GM12892 (cell line): ENCODE measurements at regions not wholly inside any gene's neighbourhood (a gene's known extent, or its start where the extent isn't known, plus 50 kb on each side); places are given as distances from the start of the nearest gene placed in this dataset.
"Not testable (repeated sequence)": the region's sequence is repeated elsewhere in the genome, so short reads cannot be mapped to it uniquely, and the experiment has no call there.

Experiments
- DNase-seq: peaks from one replicate; pipeline ENCODE4 v3.0.0; 2011; ENCODE audit not compliant: insufficient read length
- FAIRE-seq: peaks from 2 replicates; lab custom pipeline; 2011; peaks lifted over from hg19 to GRCh38; lab: Jason Lieb, UNC
- POLR2A ChIP-seq: IDR thresholded peaks from 2 replicates; pipeline ENCODE4 v1.6.1; 2011; ENCODE audit warnings: low read depth, low read length, control low read depth
- POLR2AphosphoS5 ChIP-seq: IDR thresholded peaks from 2 replicates; pipeline ENCODE4 v1.6.1; 2011; ENCODE audit warnings: low read depth, low read length, control low read depth
- TAF1 ChIP-seq: IDR thresholded peaks from 2 replicates; pipeline ENCODE4 v1.6.1; 2011; ENCODE audit warnings: low read depth, mild to moderate bottlenecking, control low read depth, low read length, borderline replicate concordance

DNA sequence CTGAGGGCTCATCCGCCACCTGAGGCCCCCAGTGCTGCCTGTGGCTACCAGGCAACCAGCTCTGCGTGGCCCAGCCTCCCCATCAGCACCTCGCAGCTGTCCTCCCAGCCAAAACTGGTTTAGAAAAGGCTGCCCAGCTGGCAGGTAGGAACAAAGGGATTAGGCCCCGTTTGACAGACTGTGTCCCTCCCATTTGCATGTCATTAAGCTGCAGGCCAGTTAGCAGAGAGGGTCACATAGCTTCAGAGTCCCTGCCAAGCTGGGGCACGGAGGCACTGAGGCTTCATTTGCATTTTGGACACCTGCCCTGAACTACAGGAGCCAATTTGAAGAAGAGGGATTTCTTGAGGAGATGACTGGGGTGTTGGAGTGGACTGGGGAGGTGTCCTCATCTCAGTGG, 177.9 kb downstream of the TLE3 start:
- DNase-seq (no peak), FAIRE-seq (no peak)

DNA sequence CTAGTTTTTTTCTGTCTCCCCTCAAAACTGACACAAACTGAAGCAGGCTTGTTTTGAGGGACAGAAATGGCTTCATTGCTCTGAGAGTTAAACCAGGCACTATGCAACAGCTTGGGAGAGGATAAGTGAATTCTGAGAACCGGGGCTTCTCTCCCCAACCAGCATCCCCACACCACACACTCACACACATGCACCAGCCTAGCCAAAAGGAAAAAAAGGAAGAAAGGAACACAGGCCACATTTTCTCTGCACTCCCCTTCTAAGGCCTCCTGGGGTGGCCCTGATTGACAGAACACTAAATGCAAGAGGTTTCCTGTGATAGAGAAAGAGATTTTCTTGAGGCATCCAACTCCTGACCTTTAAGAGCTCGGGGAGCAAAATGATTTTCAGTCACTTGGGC, 177.5 kb downstream of the TLE3 start:
- no peak for FAIRE-seq
- no peak for DNase-seq
- TF ChIP-seq POLR2A = no peak
- TF ChIP-seq TAF1 = no peak
- no peak for TF ChIP-seq POLR2AphosphoS5

More for the DNA sequence above, 177.9 kb downstream of the TLE3 start:
- TF ChIP-seq POLR2A (no peak), TAF1 (no peak)

DNA sequence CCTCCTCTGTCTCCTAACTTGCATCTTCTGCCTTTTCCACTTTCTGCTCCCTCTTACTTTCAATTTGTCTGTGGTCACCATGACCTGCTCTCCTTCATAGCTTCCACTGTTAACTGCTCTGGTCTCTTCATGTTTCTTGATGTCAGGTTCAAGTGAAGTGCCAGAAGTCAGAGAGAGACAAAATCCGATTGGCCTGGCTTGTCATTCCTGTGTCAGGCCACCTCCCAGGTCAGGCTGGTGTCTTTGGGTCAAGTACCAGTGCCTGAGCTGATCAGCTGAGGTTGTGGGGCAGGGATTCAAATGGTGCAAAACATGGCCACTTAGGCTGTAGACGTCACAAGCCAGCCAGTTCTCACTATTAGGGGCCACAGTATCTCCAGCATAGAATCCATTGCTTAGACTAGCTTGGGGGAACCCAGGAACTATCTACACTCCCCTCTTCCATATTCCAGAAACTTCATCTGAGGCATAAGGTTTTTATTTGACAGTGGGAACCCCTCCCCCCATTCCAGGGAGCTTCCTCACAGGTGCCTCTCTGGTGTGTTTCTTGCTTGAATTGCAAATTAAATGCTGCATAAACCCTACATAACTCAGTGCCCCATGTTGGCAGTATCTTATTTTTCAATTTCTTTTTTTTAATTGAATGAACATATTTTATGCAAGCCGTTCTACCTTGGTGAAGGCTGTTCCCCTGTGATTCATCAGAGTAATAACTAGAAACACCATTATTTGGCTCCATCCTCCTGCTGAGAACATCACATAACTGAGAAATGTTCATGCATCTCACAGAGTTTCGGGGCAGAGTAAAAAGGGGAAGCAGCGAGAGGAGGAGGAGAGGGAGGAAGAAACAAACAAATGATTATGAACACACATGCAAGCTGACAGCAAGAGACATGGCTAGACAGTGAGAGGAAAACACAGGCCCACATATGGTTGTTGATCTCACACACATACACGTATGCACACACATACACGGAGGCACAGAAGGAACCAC, 175.8 kb downstream of the TLE3 start:
- no peak for DNase-seq
- peak; percentile 88 for FAIRE-seq
- no peak for TF ChIP-seq POLR2A
- no peak for TF ChIP-seq TAF1
- TF ChIP-seq POLR2AphosphoS5 = no peak

DNA sequence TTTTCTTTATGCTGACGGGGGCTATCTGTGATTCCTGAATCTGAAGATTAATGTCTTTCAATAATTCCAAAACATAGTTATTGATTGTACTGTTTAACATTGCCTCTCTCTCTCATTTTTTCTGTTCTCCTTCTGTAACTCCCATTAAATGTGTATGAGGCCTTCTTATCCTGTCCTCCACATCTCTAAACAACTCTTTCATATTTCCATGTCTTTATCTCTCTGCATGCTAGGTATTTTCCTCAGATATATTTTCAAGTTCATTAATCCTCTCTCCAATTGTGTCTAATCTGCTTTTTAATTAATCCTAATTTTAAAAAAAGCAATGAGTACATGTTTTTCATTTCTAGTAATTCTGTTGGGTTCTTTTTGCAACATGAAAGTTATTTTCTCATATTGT, 173.2 kb downstream of the TLE3 start:
- DNase-seq = no peak
- FAIRE-seq = no peak
- TF ChIP-seq POLR2AphosphoS5 (no peak), POLR2A (no peak), TAF1 (no peak)

DNA sequence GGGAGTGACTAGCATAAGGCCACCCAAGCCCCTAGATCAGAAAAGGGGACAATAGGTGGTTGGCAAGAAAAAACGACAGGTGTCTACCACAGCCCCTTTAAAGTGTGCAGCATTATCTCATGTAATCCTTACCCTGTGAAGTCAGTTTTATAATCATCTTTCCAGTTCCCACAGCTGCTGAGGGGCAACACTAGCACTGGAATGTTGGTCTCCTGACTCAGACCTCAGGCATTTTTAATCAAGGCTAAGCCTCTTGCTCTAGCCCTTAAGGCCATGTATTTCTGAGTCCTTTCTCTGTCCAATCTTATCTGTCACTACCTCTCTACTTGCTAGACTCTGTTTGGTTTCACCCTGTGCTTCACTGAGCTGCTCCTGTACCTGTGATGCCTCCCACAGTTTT, 171.7 kb downstream of the TLE3 start:
- no peak for TF ChIP-seq POLR2A
- no peak for TF ChIP-seq POLR2AphosphoS5
- FAIRE-seq = no peak
- no peak for DNase-seq

DNA sequence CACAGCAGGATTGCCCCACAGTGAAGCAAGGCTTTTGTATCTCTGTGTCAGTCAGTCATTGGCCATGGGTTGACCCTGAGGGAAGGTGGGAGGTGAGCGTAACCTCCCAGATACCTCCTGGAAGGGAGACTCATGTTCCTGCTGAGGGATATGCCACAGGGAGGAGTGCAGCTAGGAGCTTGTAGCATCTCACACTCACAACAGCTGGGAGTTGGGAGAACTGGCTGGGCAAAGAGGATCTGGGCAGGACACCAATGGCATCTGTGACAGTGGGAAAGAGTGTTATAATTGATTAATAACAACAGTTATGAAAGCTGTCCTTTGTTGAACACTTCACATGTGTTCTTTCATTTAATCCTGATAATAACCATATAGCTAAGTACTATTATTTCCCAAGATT, 171.0 kb downstream of the TLE3 start:
- DNase-seq (no peak), FAIRE-seq (no peak)
- TF ChIP-seq POLR2AphosphoS5 = no peak

DNA sequence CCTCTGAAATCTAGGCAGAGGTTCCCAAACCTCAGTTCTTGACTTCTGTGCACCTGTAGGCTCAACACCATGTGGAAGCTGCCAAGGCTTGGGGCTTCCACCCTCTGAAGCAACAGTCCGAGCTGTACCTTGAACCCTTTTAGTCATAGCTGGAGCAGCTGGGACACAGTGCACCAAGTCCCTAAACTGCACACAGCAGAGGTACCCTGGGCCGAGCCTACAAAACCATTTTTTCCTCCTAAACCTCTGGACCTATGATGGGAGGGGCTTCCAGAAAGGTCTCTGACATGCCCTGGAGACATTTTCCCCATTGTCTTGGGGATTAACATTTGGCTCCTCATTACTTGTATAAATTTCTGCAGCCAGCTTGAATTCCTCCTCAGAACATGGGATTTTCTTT, 168.8 kb downstream of the TLE3 start:
- DNase-seq, FAIRE-seq: not testable (repeated sequence)

DNA sequence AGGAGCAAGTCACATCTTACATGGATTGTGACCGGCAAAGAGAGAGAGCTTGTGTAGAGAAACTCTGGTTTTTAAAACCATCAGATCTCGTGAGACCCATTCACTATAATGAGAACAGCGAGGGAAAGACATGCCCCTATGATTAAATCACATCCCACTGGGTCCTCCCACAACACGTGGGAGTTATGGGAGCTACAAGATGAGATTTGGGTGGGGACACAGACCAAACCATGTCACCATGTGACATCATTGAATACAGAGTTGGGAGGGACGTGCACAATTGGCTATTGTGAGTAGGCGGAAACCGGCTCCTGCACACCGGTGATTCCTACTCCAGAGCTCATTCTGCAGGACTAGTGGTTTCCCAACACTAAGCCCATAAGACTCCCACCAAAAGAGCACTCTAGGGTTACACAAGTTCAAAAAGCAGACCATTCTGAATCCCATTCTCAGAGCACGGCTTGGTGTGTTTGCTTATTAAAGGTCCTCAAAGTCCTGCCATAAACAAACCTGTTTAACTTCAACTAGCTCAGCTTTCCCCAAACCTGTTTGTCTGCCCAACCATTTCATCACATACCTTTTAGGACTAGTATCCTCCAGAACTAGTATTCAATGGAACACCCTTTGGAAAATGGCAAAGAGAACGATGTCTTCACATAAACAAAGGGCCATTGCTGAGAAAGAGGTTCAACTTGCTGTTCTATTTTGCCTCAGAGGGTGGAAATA, 167.6 kb downstream of the TLE3 start:
- FAIRE-seq (no peak), DNase-seq (no peak)
- TF ChIP-seq TAF1 = no peak
- TF ChIP-seq POLR2A = no peak
- TF ChIP-seq POLR2AphosphoS5 = no peak

DNA sequence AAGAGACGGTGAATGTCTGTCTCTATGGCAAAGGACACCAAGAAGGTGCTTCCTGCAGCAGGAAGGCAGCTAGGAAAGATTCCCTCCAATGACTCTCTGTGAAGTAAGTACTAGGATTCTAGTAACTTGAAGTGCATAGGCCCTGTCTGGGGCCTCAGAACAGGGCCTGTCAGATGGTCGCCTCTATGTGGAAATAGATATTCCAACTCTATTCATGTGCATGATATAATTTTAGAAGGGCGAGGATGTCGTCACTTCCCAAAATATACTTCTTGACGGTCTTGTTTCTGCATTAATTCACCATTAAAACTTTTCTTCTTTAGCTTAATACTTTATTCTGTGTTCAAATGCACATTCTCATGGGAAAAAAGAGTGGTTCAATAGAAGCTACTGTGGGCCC, 167.0 kb downstream of the TLE3 start:
- TF ChIP-seq POLR2A (no peak), POLR2AphosphoS5 (no peak), TAF1 (no peak)
- FAIRE-seq = no peak

DNA sequence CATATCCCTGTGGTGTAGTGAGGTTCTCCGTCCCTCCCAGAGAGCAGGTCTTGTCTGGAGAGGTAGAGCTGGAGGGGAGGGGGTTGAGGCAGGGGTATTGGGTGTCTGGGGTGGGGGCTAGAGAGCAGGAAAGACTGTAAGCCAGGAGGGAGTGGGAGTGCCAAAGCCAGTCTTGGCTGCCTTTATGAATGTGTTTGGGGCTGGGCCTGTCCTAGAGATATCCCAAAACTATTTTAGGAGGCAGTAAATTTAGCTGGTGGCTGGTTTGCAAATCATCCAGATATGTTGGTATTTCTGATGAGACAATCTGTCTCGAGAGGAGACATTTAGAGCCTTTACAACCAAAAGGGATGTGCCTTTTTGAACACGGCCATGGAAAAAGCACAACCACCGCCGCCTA, 166.6 kb downstream of the TLE3 start:
- DNase-seq (no peak), FAIRE-seq (no peak)
- TF ChIP-seq POLR2A (no peak), POLR2AphosphoS5 (no peak), TAF1 (no peak)

More for the DNA sequence above, 167.0 kb downstream of the TLE3 start:
- DNase-seq = no peak

DNA sequence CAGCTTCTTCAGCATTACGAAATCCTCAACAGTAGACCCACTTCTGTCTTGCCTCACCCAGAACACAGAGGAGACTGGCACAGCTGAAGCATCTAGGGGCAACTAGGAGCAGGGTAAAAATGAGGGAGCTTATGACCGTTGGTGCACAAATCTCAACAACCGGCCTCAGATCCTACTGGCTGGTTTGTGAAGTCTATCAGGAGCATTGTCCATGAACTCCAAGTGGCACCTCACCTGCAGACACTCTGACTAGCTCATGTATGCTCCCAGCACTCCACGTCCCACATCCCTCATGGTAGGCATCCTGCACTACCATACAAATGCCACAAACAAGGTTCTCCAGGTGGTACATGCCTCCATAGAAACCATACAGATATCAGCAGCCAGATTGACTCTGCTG, 163.1 kb downstream of the TLE3 start:
- DNase-seq = no peak
- no peak for TF ChIP-seq POLR2AphosphoS5
- no peak for TF ChIP-seq POLR2A
- TF ChIP-seq TAF1 = no peak
- FAIRE-seq = no peak

DNA sequence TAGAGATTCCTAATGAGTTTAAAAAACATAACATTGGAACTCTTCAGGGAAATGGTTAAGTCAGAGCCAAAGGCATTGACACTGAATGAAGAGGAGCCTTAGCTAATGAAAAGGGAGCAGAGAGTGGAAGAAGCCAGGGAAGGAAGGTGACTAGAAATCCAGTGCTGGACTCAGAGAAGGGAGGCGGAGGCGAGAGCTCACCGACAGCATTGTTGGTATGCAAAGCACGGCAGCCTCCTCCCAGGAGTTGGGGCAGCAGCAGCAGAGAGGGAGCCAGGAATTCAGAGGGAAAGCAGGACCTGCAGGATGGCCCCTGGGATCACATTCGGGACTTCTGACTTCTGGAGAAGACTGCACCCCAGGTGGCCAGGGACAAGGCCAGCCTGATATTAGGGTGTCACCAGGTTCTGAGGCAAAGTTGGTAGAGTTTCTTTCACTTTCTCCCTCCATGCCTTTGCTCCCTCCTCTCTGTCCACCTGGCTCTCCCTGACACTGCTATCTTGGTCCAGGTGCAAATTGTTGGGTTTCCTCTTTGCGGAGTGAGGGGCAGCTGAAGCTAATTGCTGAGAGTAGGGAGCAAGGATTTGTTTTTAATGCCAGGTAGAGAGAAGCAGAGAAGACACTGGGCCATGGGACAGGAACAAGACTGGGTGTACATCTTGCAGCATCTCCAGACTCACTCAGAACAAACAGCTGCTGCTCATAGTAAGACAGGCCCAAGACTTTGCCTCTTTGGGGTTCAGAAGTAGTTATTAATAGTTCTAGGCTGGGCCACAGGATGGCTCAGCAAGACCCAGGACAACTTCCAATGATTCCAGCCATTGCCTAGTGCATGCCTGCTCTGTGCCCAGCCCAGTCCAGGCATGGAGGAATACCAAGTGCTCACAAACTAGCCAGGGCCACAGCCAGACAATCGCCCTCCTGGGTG, 157.9 kb downstream of the TLE3 start:
- DNase-seq = no peak
- TF ChIP-seq POLR2A (no peak), POLR2AphosphoS5 (no peak), TAF1 (no peak)
- no peak for FAIRE-seq
